Endodermal cell (in vitro differentiated cells): ENCODE measurements at regions not wholly inside any gene's neighbourhood (a gene's known extent, or its start where the extent isn't known, plus 50 kb on each side); places are given as distances from the start of the nearest gene placed in this dataset.
A peak's percentile ranks its signal among the peaks of the same experiment; 100 is the strongest.

Experiments used
- DNase-seq: peaks from one replicate; pipeline ENCODE4 v3.0.0-alpha.2; 2017
- H3K27ac ChIP-seq: 2 replicates; pipeline ENCODE4 v1.5.1; 2013; ENCODE audit warnings: mild to moderate bottlenecking, low read depth, low read length, moderate library complexity
- H3K27me3 ChIP-seq: 2 replicates; pipeline ENCODE4 v1.6.1; 2013; ENCODE audit warnings: mild to moderate bottlenecking, low read length, moderate library complexity; ENCODE audit not compliant: insufficient read depth, control insufficient read depth, poor library complexity, severe bottlenecking
- H3K36me3 ChIP-seq: 2 replicates; pipeline ENCODE4 v1.7.0; 2013; ENCODE audit warnings: mild to moderate bottlenecking, low read length, moderate library complexity; ENCODE audit not compliant: control insufficient read depth, insufficient read depth
- H3K4me1 ChIP-seq: one replicate; pipeline ENCODE4 v1.7.0; 2013; ENCODE audit warnings: low read length; ENCODE audit not compliant: control insufficient read depth, insufficient read depth
- H3K4me3 ChIP-seq: 2 replicates; pipeline ENCODE4 v1.5.1; 2013; ENCODE audit warnings: mild to moderate bottlenecking, low read length, moderate library complexity
- H3K9ac ChIP-seq: 2 replicates; pipeline ENCODE4 v1.6.1; 2013; ENCODE audit warnings: mild to moderate bottlenecking, low read length, moderate library complexity; ENCODE audit not compliant: poor library complexity, severe bottlenecking; ENCODE audit errors: extremely low read depth
- H3K9me3 ChIP-seq: 2 replicates; pipeline ENCODE4 v1.6.1; 2013; ENCODE audit warnings: mild to moderate bottlenecking, low read length, moderate library complexity; ENCODE audit not compliant: control insufficient read depth
- H3K27ac Mint-ChIP-seq: 2 replicates; pipeline ENCODE4 v1.8.0; 2020; ENCODE audit warnings: mixed read lengths
- H3K27me3 Mint-ChIP-seq: 2 replicates; pipeline ENCODE4 v1.8.0; 2021; ENCODE audit warnings: mild to moderate bottlenecking, mixed read lengths; ENCODE audit not compliant: insufficient read depth
- H3K36me3 Mint-ChIP-seq: 2 replicates; pipeline ENCODE4 v1.8.0; 2020; ENCODE audit warnings: low read depth, mixed read lengths
- H3K4me1 Mint-ChIP-seq: 2 replicates; pipeline ENCODE4 v1.8.0; 2020; ENCODE audit warnings: mixed read lengths
- H3K4me3 Mint-ChIP-seq: 2 replicates; pipeline ENCODE4 v1.8.0; 2020; ENCODE audit warnings: mild to moderate bottlenecking, moderate library complexity, mixed read lengths
- H3K9me3 Mint-ChIP-seq: 2 replicates; pipeline ENCODE4 v1.8.0; 2020; ENCODE audit warnings: mild to moderate bottlenecking, mixed read lengths
- CTCF ChIP-seq: fragments of 200-600 bp; sonication (generic); conservative IDR thresholded peaks from 2 replicates; pipeline ENCODE4 v1.5.0; 2021; ENCODE audit warnings: antibody characterized with exemption, mild to moderate bottlenecking
- WGBS, 2 experiments: methylation state at CpG; one replicate each; pipeline versions ENCODE4 v1.1.5 to v1.1.7; 2013; ENCODE audit warnings: missing lambda C conversion rate in 2 of 2, mixed read lengths in 1 of 2; ENCODE audit not compliant: insufficient coverage in 1 of 2, insufficient read length in 1 of 2; 5-methylcytosine and 5-hydroxymethylcytosine counted together

- Histone ChIP-seq H3K27ac (no peak overlapping the region), H3K4me1 (no peaks in the 10 kb centered on the region), H3K27me3 (no peaks in the 10 kb centered on the region), H3K4me3 (no peak overlapping the region), H3K9me3 (no peaks in the 10 kb centered on the region), H3K36me3 (no peaks in the 10 kb centered on the region), H3K9ac (no peak overlapping the region)
- Mint-ChIP-seq H3K9me3 (no peaks in the 10 kb centered on the region), H3K27ac (no peak overlapping the region), H3K4me1 (no peaks in the 10 kb centered on the region), H3K4me3 (no peak overlapping the region), H3K27me3 (no peaks in the 10 kb centered on the region), H3K36me3 (no peaks in the 10 kb centered on the region)
- DNase-seq = peak; percentile 55
- WGBS, 2 experiments = 92 to 100% methylated on average over 1 to 2 of the region's 2 CpGs
- TF ChIP-seq CTCF = no peak
Observed at GRCh38 chr12:102722147-102722546, 194.9 kb downstream of the PAH start.

GRCh38 chr12:102708108-102708507 is 208.9 kb downstream of the PAH start:
- Mint-ChIP-seq H3K9me3 (no peaks in the 10 kb centered on the region), H3K4me1 (no peaks in the 10 kb centered on the region), H3K36me3 (no peaks in the 10 kb centered on the region), H3K4me3 (no peak overlapping the region), H3K27me3 (no peaks in the 10 kb centered on the region), H3K27ac (no peak overlapping the region)
- no peak overlapping the region for H3K4me3 ChIP-seq
- no peaks in the 10 kb centered on the region for H3K4me1 ChIP-seq
- H3K27ac ChIP-seq = no peak overlapping the region
- 94% methylated on average over 3 of the region's 3 CpGs; no CpG with 5 or more reads in 1 of the 2 experiments for WGBS, 2 experiments
- no peak for DNase-seq
- no peaks in the 10 kb centered on the region for H3K9me3 ChIP-seq
- H3K36me3 ChIP-seq = no peaks in the 10 kb centered on the region
- H3K9ac ChIP-seq = no peak overlapping the region
- TF ChIP-seq CTCF = no peak
- H3K27me3 ChIP-seq = no peaks in the 10 kb centered on the region

- TF ChIP-seq CTCF = peak; percentile 81
- peak; percentile 83 for DNase-seq
- Histone ChIP-seq H3K36me3 (no peaks in the 10 kb centered on the region), H3K27ac (no peak overlapping the region), H3K4me3 (no peak overlapping the region), H3K27me3 (no peaks in the 10 kb centered on the region), H3K9me3 (no peaks in the 10 kb centered on the region), H3K4me1 (no peaks in the 10 kb centered on the region), H3K9ac (no peak overlapping the region)
- Mint-ChIP-seq H3K27me3 (no peaks in the 10 kb centered on the region), H3K4me3 (no peak overlapping the region), H3K27ac (no peak overlapping the region), H3K4me1 (no peaks in the 10 kb centered on the region), H3K36me3 (no peaks in the 10 kb centered on the region), H3K9me3 (no peaks in the 10 kb centered on the region)
- 63 to 82% methylated on average over 3 to 4 of the region's 6 CpGs for whole genome bisulfite sequencing, 2 experiments
Observed at GRCh38 chr12:102702447-102703114, 214.5 kb downstream of the PAH start.
